H1 (cell line): ENCODE measurements at regions not wholly inside any gene's neighbourhood (a gene's known extent, or its start where the extent isn't known, plus 50 kb on each side); places are given as distances from the start of the nearest gene placed in this dataset.
A peak's percentile ranks its signal among the peaks of the same experiment; 100 is the strongest.

Experiments
- CTCF ChIA-PET: fragments of 300-600 bp; sonication (Branson Sonifier 250); formaldehyde crosslinking; loops from one replicate; lab custom pipeline; 2021; ENCODE audit not compliant: partially characterized antibody; lab: Charles Lee
- POLR2A ChIA-PET: fragments of 300-600 bp; sonication (Branson Sonifier 250); formaldehyde crosslinking; loops from one replicate; lab custom pipeline; 2021; ENCODE audit warnings: inconsistent platforms; ENCODE audit not compliant: partially characterized antibody; lab: Charles Lee
- DNase-seq, 2 experiments: peaks; one replicate each; pipeline versions ENCODE4 v3.0.0 to v3.0.0-alpha.2; 2010 to 2022; ENCODE audit warnings: low spot score in 2 of 2, low read depth in 1 of 2, mixed read lengths in 1 of 2
- FAIRE-seq: peaks from 2 replicates; lab custom pipeline; 2011; peaks lifted over from hg19 to GRCh38; lab: Jason Lieb, UNC
- H2AFZ ChIP-seq: 2 replicates; pipeline ENCODE4 v1.8.1; 2012; ENCODE audit warnings: low read length, inconsistent platforms
- H2AK5ac ChIP-seq: 2 replicates; pipeline ENCODE4 v1.6.1; 2013; ENCODE audit warnings: low read depth, low read length
- H2BK120ac ChIP-seq: replicated peaks from 2 replicates; pipeline ENCODE3; 2013; ENCODE audit warnings: low read depth, low read length, inconsistent platforms
- H2BK12ac ChIP-seq: 2 replicates; pipeline ENCODE4 v1.6.1; 2013; ENCODE audit warnings: low read depth, low read length
- H2BK15ac ChIP-seq: 2 replicates; pipeline ENCODE4 v1.6.1; 2013; ENCODE audit warnings: low read length
- H2BK20ac ChIP-seq: 2 replicates; pipeline ENCODE4 v1.6.1; 2013; ENCODE audit warnings: low read length
- H2BK5ac ChIP-seq: 2 replicates; pipeline ENCODE4 v1.6.1; 2013; ENCODE audit warnings: low read depth, low read length
- H3K14ac ChIP-seq: 2 replicates; pipeline ENCODE4 v1.6.1; 2013; ENCODE audit warnings: inconsistent platforms; ENCODE audit not compliant: insufficient read length
- H3K18ac ChIP-seq: 2 replicates; pipeline ENCODE4 v1.6.1; 2013; ENCODE audit warnings: low read length; ENCODE audit errors: extremely low read depth
- H3K23ac ChIP-seq: 2 replicates; pipeline ENCODE4 v1.6.1; 2013; ENCODE audit warnings: inconsistent platforms; ENCODE audit not compliant: insufficient read length
- H3K23me2 ChIP-seq: 2 replicates; pipeline ENCODE4 v1.6.1; 2013; ENCODE audit warnings: low read depth, low read length
- H3K27ac ChIP-seq: 2 replicates; pipeline ENCODE4 v1.6.1; 2011; ENCODE audit warnings: low read depth, low read length, inconsistent platforms
- H3K27me3 ChIP-seq, 4 experiments: replicated peaks in 1 of 4; 1 replicate in 1 of 4; 2 replicates in 3 of 4; pipeline versions ENCODE4 v1.6.1 to v1.8.1; 2011 to 2013; ENCODE audit warnings: low read length in 3 of 4, mild to moderate bottlenecking in 3 of 4, inconsistent platforms in 2 of 4, mixed read lengths in 2 of 4, moderate library complexity in 1 of 4; ENCODE audit not compliant: control insufficient read depth in 3 of 4, insufficient read depth in 3 of 4; ENCODE audit errors: extremely low read depth in 1 of 4
- H3K36me3 ChIP-seq, 4 experiments: 2 replicates each; pipeline versions ENCODE4 v1.6.1 to v1.8.1; 2011 to 2013; ENCODE audit warnings: mild to moderate bottlenecking in 4 of 4, low read length in 3 of 4, moderate library complexity in 2 of 4, control low read depth in 1 of 4, inconsistent platforms in 1 of 4; ENCODE audit not compliant: insufficient read depth in 4 of 4, control insufficient read depth in 2 of 4
- H3K4ac ChIP-seq: replicated peaks from 2 replicates; pipeline ENCODE3; 2013; ENCODE audit warnings: low read length, low read depth, mixed read lengths, inconsistent platforms; ENCODE audit not compliant: insufficient read length
- H3K4me1 ChIP-seq, 4 experiments: replicated peaks in 1 of 4; 1 replicate in 1 of 4; 2 replicates in 3 of 4; pipeline versions ENCODE4 v1.6.1 to v1.8.1; 2011 to 2013; ENCODE audit warnings: low read length in 3 of 4, inconsistent platforms in 2 of 4, mixed read lengths in 1 of 4; ENCODE audit not compliant: insufficient read depth in 4 of 4, control insufficient read depth in 3 of 4
- H3K4me2 ChIP-seq, 2 experiments: 2 replicates each; pipeline versions ENCODE4 v1.6.1 to v1.8.1; 2011 to 2013; ENCODE audit warnings: low read depth in 2 of 2, low read length in 2 of 2, control low read depth in 1 of 2, inconsistent platforms in 1 of 2, mild to moderate bottlenecking in 1 of 2; ENCODE audit not compliant: insufficient read depth in 1 of 2
- H3K4me3 ChIP-seq, 4 experiments: fragments of 200-600, 300-600 bp in 1 of 4; sonication (generic), shearing (Covaris generic), sonication (Bioruptor Twin) in 1 of 4; 2 replicates each; pipeline versions ENCODE4 v1.5.1 to v1.8.1; 2011 to 2016; ENCODE audit warnings: low read length in 4 of 4, low read depth in 3 of 4, control low read depth in 2 of 4, inconsistent platforms in 2 of 4, mild to moderate bottlenecking in 2 of 4, mixed read lengths in 1 of 4, moderate library complexity in 1 of 4; ENCODE audit not compliant: insufficient read depth in 2 of 4; ENCODE audit errors: extremely low read depth in 1 of 4
- H3K56ac ChIP-seq: replicated peaks from 2 replicates; pipeline ENCODE3; 2013; ENCODE audit warnings: low read depth, mild to moderate bottlenecking, mixed read lengths, low read length, inconsistent platforms; ENCODE audit not compliant: insufficient read length
- H3K79me1 ChIP-seq: 2 replicates; pipeline ENCODE4 v1.6.1; 2013; ENCODE audit warnings: low read depth, low read length, control low read depth
- H3K79me2 ChIP-seq, 2 experiments: 2 replicates each; pipeline versions ENCODE4 v1.6.1 to v1.8.1; 2012 to 2013; ENCODE audit warnings: low read length in 2 of 2, mild to moderate bottlenecking in 2 of 2, inconsistent platforms in 1 of 2; ENCODE audit not compliant: insufficient read depth in 2 of 2, control insufficient read depth in 1 of 2
- H3K9ac ChIP-seq, 4 experiments: replicated peaks in 1 of 4; 1 replicate in 1 of 4; 2 replicates in 3 of 4; pipeline versions ENCODE4 v1.6.1 to v1.8.1; 2011 to 2013; ENCODE audit warnings: low read depth in 3 of 4, low read length in 3 of 4, control low read depth in 2 of 4, mild to moderate bottlenecking in 2 of 4, moderate library complexity in 2 of 4, inconsistent platforms in 1 of 4; ENCODE audit errors: extremely low read depth in 1 of 4
- H3K9me3 ChIP-seq, 2 experiments: 2 replicates each; pipeline versions ENCODE4 v1.6.1 to v1.8.1; 2012 to 2013; ENCODE audit warnings: mild to moderate bottlenecking in 2 of 2, moderate library complexity in 2 of 2, control low read depth in 1 of 2, inconsistent platforms in 1 of 2, low read depth in 1 of 2, low read length in 1 of 2, mixed read lengths in 1 of 2; ENCODE audit not compliant: insufficient read depth in 2 of 2
- H4K20me1 ChIP-seq, 2 experiments: replicated peaks in 1 of 2; 2 replicates each; pipeline versions ENCODE3 to v1.8.1; 2011 to 2013; ENCODE audit warnings: inconsistent platforms in 2 of 2, low read length in 2 of 2, mild to moderate bottlenecking in 1 of 2; ENCODE audit not compliant: insufficient read depth in 2 of 2, control insufficient read depth in 1 of 2
- H4K5ac ChIP-seq: 2 replicates; pipeline ENCODE4 v1.6.1; 2013; ENCODE audit warnings: low read length, low read depth, mixed read lengths, inconsistent platforms; ENCODE audit not compliant: insufficient read length
- H4K8ac ChIP-seq: 2 replicates; pipeline ENCODE4 v1.8.0; 2013; ENCODE audit warnings: mild to moderate bottlenecking, moderate library complexity, low read length, inconsistent platforms; ENCODE audit not compliant: insufficient read depth; ENCODE audit errors: extremely low read depth
- H4K91ac ChIP-seq: replicated peaks from 2 replicates; pipeline ENCODE3; 2013; ENCODE audit warnings: low read length, mixed read lengths, inconsistent platforms; ENCODE audit not compliant: insufficient read length
- CTBP2 ChIP-seq: IDR thresholded peaks from 2 replicates; pipeline ENCODE4 v1.7.0; 2011; ENCODE audit warnings: borderline replicate concordance, mild to moderate bottlenecking, moderate library complexity, mixed read lengths, low read length; ENCODE audit not compliant: insufficient read depth, insufficient read length
- RFX5 ChIP-seq: IDR thresholded peaks from 2 replicates; pipeline ENCODE4 v1.6.1; 2011; ENCODE audit warnings: low read depth, low read length, improper control_type of control experiment, borderline replicate concordance
- SIN3A ChIP-seq, 2 experiments: IDR thresholded peaks in 1 of 2; conservative IDR thresholded peaks in 1 of 2; 2 replicates each; pipeline ENCODE4 v1.6.1; 2011 to 2012; ENCODE audit warnings: low read length in 2 of 2, improper control_type of control experiment in 1 of 2, low read depth in 1 of 2, mild to moderate bottlenecking in 1 of 2
- TAF1 ChIP-seq: IDR thresholded peaks from 2 replicates; pipeline ENCODE4 v1.6.1; 2011; ENCODE audit warnings: mild to moderate bottlenecking, low read depth, low read length
- TBP ChIP-seq: IDR thresholded peaks from 2 replicates; pipeline ENCODE4 v1.6.1; 2011; ENCODE audit warnings: low read depth, low read length, improper control_type of control experiment
- WGBS, 2 experiments: shearing (Covaris generic) in 1 of 2; methylation state at CpG; one replicate each; pipeline versions ENCODE4 v1.1.6 to v1.1.7; 2013 to 2015; ENCODE audit warnings: low lambda C conversion rate in 2 of 2, mixed read lengths in 2 of 2, inconsistent platforms in 1 of 2, low coverage in 1 of 2, missing lambda C conversion rate in 1 of 2; ENCODE audit not compliant: insufficient replicate concordance in 2 of 2, insufficient coverage in 1 of 2, insufficient read length in 1 of 2; ENCODE audit errors: extremely low coverage in 1 of 2, missing lambda C conversion rate in 1 of 2; 5-methylcytosine and 5-hydroxymethylcytosine counted together
- TF ChIP-seq, protein P1 (sequence below), 3 experiments: IDR thresholded peaks; 1 replicate in 2 of 3; 2 replicates in 1 of 3; pipeline versions ENCODE4 v1.5.1 to v1.6.1; 2011; ENCODE audit warnings: low read length in 3 of 3, mild to moderate bottlenecking in 3 of 3, inconsistent platforms in 2 of 3, low read depth in 1 of 3, moderate library complexity in 1 of 3; ENCODE audit not compliant: insufficient read depth in 1 of 3; ENCODE audit errors: control extremely low read depth in 1 of 3

DNA sequence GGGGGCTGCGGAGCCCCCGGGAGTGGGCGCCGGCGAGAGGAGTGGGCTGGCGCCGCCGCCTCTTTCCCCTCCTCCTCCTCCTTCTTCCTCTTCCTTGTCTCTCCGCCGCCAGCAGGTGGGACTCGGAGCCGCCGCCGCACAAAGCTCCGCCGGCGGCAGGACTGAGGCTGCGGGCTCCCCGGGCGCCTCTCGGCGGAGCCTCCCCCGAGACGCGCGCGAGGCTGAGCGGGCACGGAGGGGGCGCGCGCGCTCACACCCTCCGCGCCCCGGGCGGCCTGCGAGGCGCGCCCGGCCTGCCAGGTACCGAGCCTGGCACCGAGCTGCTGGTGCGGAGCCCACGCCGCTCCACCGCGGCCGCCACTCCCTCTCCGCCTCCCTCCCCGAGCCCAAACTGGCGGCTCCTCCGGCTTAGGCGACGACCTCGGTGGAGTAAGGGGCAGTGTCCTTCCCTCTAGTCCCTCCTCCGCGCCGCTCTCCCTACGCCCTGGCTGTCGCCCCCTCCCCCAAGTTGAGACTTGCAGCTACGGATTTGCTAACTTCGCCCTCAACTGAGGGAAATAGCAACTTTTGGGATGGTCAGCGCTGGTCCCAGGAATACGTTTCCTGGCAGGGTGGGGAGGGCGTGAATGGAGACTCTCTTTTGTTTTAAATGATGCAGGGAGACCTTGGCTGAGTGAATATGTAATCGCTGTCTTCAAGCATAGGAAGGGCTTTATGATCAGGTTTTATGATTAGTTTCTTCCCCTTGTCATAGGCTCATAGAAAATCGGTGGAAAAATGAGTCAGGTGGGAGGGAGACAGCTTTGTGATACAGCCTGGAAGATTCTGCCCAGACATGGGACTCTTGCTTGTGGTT, 199.5 kb upstream of the CAND1 start:
- Histone ChIP-seq H3K9me3 (no peaks in the 10 kb centered on the region), H3K14ac (no peak overlapping the region), H3K36me3 (no peaks in the 10 kb centered on the region), H3K9ac (peak overlapping the region; percentile 16 to 66 (median 38); a peak in 6 of 7 replicates), H2BK20ac (no peak overlapping the region), H3K4me3 (peak overlapping the region; percentile 59 to 86 (median 70)), H2BK15ac (no peak overlapping the region), H3K18ac (no peak overlapping the region; the same call in 1 of the 2 replicates), H4K91ac (no peak overlapping the region), H3K23me2 (peaks cover 11% of the 10 kb centered on the region), H2AFZ (peak overlapping the region; percentile 96), H4K8ac (no peak overlapping the region; the same call in 1 of the 2 replicates), H3K23ac (no peak overlapping the region), H3K4ac (no peak overlapping the region), H4K5ac (no peak overlapping the region), H3K79me1 (peaks cover 5% of the 10 kb centered on the region; the same call in 1 of the 2 replicates), H2BK12ac (no peak overlapping the region), H2BK120ac (no peak overlapping the region), H2AK5ac (no peak overlapping the region), H3K79me2 (peaks cover 0 to 18% of the 10 kb centered on the region in 2 experiments; a peak in 2 of 4 replicates), H3K4me1 (peaks cover 4 to 10% (median 6%) of the 10 kb centered on the region in 4 experiments), H3K4me2 (peak overlapping the region; percentile 73), H4K20me1 (peaks cover 3 to 7% of the 10 kb centered on the region in 2 experiments), H3K27me3 (no peaks in the 10 kb centered on the region; a peak in 2 of 7 replicates), H3K56ac (no peak overlapping the region), H2BK5ac (no peak overlapping the region), H3K27ac (no peak overlapping the region)
- DNase-seq: peak; percentile 57 to 79
- ChIA-PET POLR2A (interaction anchor here (0.9 to 1.7 kb wide), 6 partner anchors 10 to 200 kb away, joined by 3 to 11 read pairs (median 4); partner anchors contain the start of gene CAND1), CTCF (interaction anchor here (0.9 to 2.8 kb wide), 3 partner anchors 23 to 51 kb away, joined by 3 to 10 read pairs (median 7); no protein-coding TSS in a partner anchor)
- WGBS, 2 experiments: 1% methylated on average over 35 of the region's 68 CpGs; no CpG with 5 or more reads in 1 of the 2 experiments
- no peak for FAIRE-seq
- TF ChIP-seq, protein P1, sequence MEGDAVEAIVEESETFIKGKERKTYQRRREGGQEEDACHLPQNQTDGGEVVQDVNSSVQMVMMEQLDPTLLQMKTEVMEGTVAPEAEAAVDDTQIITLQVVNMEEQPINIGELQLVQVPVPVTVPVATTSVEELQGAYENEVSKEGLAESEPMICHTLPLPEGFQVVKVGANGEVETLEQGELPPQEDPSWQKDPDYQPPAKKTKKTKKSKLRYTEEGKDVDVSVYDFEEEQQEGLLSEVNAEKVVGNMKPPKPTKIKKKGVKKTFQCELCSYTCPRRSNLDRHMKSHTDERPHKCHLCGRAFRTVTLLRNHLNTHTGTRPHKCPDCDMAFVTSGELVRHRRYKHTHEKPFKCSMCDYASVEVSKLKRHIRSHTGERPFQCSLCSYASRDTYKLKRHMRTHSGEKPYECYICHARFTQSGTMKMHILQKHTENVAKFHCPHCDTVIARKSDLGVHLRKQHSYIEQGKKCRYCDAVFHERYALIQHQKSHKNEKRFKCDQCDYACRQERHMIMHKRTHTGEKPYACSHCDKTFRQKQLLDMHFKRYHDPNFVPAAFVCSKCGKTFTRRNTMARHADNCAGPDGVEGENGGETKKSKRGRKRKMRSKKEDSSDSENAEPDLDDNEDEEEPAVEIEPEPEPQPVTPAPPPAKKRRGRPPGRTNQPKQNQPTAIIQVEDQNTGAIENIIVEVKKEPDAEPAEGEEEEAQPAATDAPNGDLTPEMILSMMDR (IDR thresholded peaks at IDR 0.05; ENCODE audit: control extremely low read depth in 1 of 3, insufficient read depth in 1 of 3, low read depth in 1 of 3, low read length in 3 of 3): peak in 1 of 3 experiments; percentile 19; a peak in 1 of 4 replicates
- TF ChIP-seq SIN3A (conservative IDR thresholded peaks at IDR 0.05 in 1 of 2, IDR thresholded peaks at IDR 0.05 in 1 of 2; ENCODE audit: low read depth in 1 of 2, low read length in 2 of 2) (peak in 1 of 2 experiments; percentile 74; a peak in 1 of 4 replicates), TAF1 (peak; percentile 63), CTBP2 (peak; percentile 95), RFX5 (no peak), TBP (no peak; the same call in 1 of the 2 replicates)
